ENCODE measurements at regions not wholly inside any gene's neighbourhood (a gene's known extent, or its start where the extent isn't known, plus 50 kb on each side); places are given as distances from the start of the nearest gene placed in this dataset.

- TF ChIP-seq CTCF (IDR thresholded peaks at IDR 0.05; ENCODE audit: low read length) = no peak
- TF ChIP-seq EZH2 (IDR thresholded peaks at IDR 0.05; ENCODE audit: borderline replicate concordance, low read length) = no peak
Observed at GRCh38 chr1:195193134-195193533, 1415.1 kb downstream of the KCNT2 start.
